ENCODE measurements at regions not wholly inside any gene's neighbourhood (a gene's known extent, or its start where the extent isn't known, plus 50 kb on each side); places are given as distances from the start of the nearest gene placed in this dataset.

DNA sequence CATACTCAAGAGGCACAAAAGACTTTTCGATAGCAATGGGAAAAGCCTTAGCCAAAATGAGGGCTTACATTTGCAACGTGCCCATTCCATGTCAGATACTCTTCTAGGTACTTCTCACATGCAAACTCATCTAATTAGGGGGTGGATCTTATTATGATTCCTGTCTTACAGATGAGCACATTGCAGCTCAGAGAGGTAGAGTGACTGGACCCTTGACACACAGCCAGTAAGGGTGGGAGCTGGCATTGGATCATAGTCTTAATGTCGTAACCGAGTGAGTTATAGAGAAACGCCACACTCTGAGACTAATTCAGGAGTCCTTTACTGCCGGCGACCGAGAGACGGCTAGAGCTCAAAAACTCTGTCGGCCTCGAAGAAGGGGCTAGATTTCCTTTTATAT, 78.8 kb upstream of the GRIN2A start:
- TF ChIP-seq, protein P1, sequence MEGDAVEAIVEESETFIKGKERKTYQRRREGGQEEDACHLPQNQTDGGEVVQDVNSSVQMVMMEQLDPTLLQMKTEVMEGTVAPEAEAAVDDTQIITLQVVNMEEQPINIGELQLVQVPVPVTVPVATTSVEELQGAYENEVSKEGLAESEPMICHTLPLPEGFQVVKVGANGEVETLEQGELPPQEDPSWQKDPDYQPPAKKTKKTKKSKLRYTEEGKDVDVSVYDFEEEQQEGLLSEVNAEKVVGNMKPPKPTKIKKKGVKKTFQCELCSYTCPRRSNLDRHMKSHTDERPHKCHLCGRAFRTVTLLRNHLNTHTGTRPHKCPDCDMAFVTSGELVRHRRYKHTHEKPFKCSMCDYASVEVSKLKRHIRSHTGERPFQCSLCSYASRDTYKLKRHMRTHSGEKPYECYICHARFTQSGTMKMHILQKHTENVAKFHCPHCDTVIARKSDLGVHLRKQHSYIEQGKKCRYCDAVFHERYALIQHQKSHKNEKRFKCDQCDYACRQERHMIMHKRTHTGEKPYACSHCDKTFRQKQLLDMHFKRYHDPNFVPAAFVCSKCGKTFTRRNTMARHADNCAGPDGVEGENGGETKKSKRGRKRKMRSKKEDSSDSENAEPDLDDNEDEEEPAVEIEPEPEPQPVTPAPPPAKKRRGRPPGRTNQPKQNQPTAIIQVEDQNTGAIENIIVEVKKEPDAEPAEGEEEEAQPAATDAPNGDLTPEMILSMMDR (optimal IDR thresholded peaks at IDR 0.05 in 1 of 3, IDR thresholded peaks at IDR 0.05 in 1 of 3, conservative IDR thresholded peaks at IDR 0.05 in 1 of 3; ENCODE audit: extremely low read depth in 1 of 3, insufficient read depth in 2 of 3, low read length in 3 of 3): no peak
- TF ChIP-seq EZH2 (IDR thresholded peaks at IDR 0.05; ENCODE audit: low read length): no peak

Measured in keratinocyte (primary cell).